NT2/D1 (cell line): ENCODE measurements at regions not wholly inside any gene's neighbourhood (a gene's known extent, or its start where the extent isn't known, plus 50 kb on each side); places are given as distances from the start of the nearest gene placed in this dataset.
"Not testable (repeated sequence)": the region's sequence is repeated elsewhere in the genome, so short reads cannot be mapped to it uniquely, and the experiment has no call there.

Source experiments
- DNase-seq: peaks from one replicate; pipeline ENCODE4 v3.0.0-alpha.2; 2011; ENCODE audit warnings: low read depth, low spot score
- H3K27me3 ChIP-seq: 2 replicates; pipeline ENCODE4 v1.6.0; 2011; ENCODE audit warnings: mild to moderate bottlenecking; ENCODE audit not compliant: insufficient read length, insufficient read depth
- H3K36me3 ChIP-seq: 2 replicates; pipeline ENCODE4 v1.6.1; 2011; ENCODE audit warnings: mild to moderate bottlenecking, low read length, mixed read lengths; ENCODE audit not compliant: insufficient read depth, insufficient read length
- H3K4me1 ChIP-seq: 2 replicates; pipeline ENCODE4 v1.5.1; 2011; ENCODE audit not compliant: insufficient read depth, insufficient read length
- H3K4me3 ChIP-seq: 2 replicates; pipeline ENCODE4 v1.5.1; 2011; ENCODE audit warnings: low read depth; ENCODE audit not compliant: insufficient read length
- H3K9ac ChIP-seq: 2 replicates; pipeline ENCODE4 v1.6.0; 2011; ENCODE audit warnings: low read depth; ENCODE audit not compliant: insufficient read length
- H3K9me3 ChIP-seq: 2 replicates; pipeline ENCODE4 v1.5.1; 2011; ENCODE audit warnings: mild to moderate bottlenecking, low read length; ENCODE audit not compliant: insufficient read depth

- not testable (repeated sequence) for H3K27me3 ChIP-seq, H3K4me3 ChIP-seq, H3K36me3 ChIP-seq, DNase-seq, H3K9me3 ChIP-seq, H3K9ac ChIP-seq, H3K4me1 ChIP-seq
Measured at GRCh38 chr6:60574723-60575122, 1711.3 kb downstream of the KHDRBS2 start.

GRCh38 chr6:60572607-60573006 is 1713.4 kb downstream of the KHDRBS2 start:
- H3K27me3 ChIP-seq, DNase-seq, H3K9ac ChIP-seq, H3K4me1 ChIP-seq, H3K9me3 ChIP-seq, H3K36me3 ChIP-seq, H3K4me3 ChIP-seq: not testable (repeated sequence)

GRCh38 chr6:60571293-60572016 is 1714.6 kb downstream of the KHDRBS2 start:
- not testable (repeated sequence) for H3K36me3 ChIP-seq, H3K27me3 ChIP-seq, DNase-seq, H3K9me3 ChIP-seq, H3K4me1 ChIP-seq, H3K9ac ChIP-seq, H3K4me3 ChIP-seq

- not testable (repeated sequence) for H3K9me3 ChIP-seq, H3K27me3 ChIP-seq
Measured at GRCh38 chr6:60570599-60570998, 1715.4 kb downstream of the KHDRBS2 start.

GRCh38 chr6:60567447-60568187 is 1718.4 kb downstream of the KHDRBS2 start:
- not testable (repeated sequence) for H3K9ac ChIP-seq, H3K27me3 ChIP-seq, H3K4me1 ChIP-seq, H3K36me3 ChIP-seq, DNase-seq, H3K9me3 ChIP-seq, H3K4me3 ChIP-seq

More at GRCh38 chr6:60570599-60570998, 1715.4 kb downstream of the KHDRBS2 start:
- H3K4me1 ChIP-seq, H3K4me3 ChIP-seq, DNase-seq, H3K9ac ChIP-seq, H3K36me3 ChIP-seq: not testable (repeated sequence)

GRCh38 chr6:60566387-60566786 is 1719.6 kb downstream of the KHDRBS2 start:
- H3K4me3 ChIP-seq, H3K9ac ChIP-seq, H3K4me1 ChIP-seq, H3K9me3 ChIP-seq, H3K27me3 ChIP-seq, H3K36me3 ChIP-seq, DNase-seq: not testable (repeated sequence)

- not testable (repeated sequence) for H3K36me3 ChIP-seq, H3K9me3 ChIP-seq, DNase-seq, H3K27me3 ChIP-seq, H3K4me1 ChIP-seq, H3K9ac ChIP-seq, H3K4me3 ChIP-seq
Measured at GRCh38 chr6:60559702-60560101, 1726.3 kb downstream of the KHDRBS2 start.

GRCh38 chr6:60547340-60547739 is 1738.7 kb downstream of the KHDRBS2 start:
- not testable (repeated sequence) for DNase-seq, H3K36me3 ChIP-seq, H3K27me3 ChIP-seq, H3K4me1 ChIP-seq, H3K9me3 ChIP-seq, H3K4me3 ChIP-seq, H3K9ac ChIP-seq

GRCh38 chr6:60524770-60525169 is 1761.3 kb downstream of the KHDRBS2 start:
- not testable (repeated sequence) for H3K27me3 ChIP-seq, H3K9me3 ChIP-seq, H3K4me3 ChIP-seq, DNase-seq, H3K36me3 ChIP-seq, H3K9ac ChIP-seq, H3K4me1 ChIP-seq

- not testable (repeated sequence) for H3K4me3 ChIP-seq, H3K9ac ChIP-seq, H3K27me3 ChIP-seq, H3K9me3 ChIP-seq, H3K36me3 ChIP-seq, DNase-seq, H3K4me1 ChIP-seq
Measured at GRCh38 chr6:60477747-60478146, 1808.3 kb downstream of the KHDRBS2 start.

GRCh38 chr6:60473805-60474204 is 1812.2 kb downstream of the KHDRBS2 start:
- DNase-seq, H3K27me3 ChIP-seq, H3K4me3 ChIP-seq: not testable (repeated sequence)

GRCh38 chr6:60471426-60471825 is 1814.6 kb downstream of the KHDRBS2 start:
- H3K4me3 ChIP-seq, H3K9me3 ChIP-seq, H3K9ac ChIP-seq, H3K36me3 ChIP-seq, H3K4me1 ChIP-seq, H3K27me3 ChIP-seq, DNase-seq: not testable (repeated sequence)

More at GRCh38 chr6:60473805-60474204, 1812.2 kb downstream of the KHDRBS2 start:
- H3K9me3 ChIP-seq, H3K36me3 ChIP-seq, H3K9ac ChIP-seq, H3K4me1 ChIP-seq: not testable (repeated sequence)
